HCT116 (cell line): ENCODE measurements at regions not wholly inside any gene's neighbourhood (a gene's known extent, or its start where the extent isn't known, plus 50 kb on each side); places are given as distances from the start of the nearest gene placed in this dataset.

Experiments
- ATAC-seq: fragments of 200-7000 bp; cut with Tn5 transposase; 2 replicates; pipeline ENCODE4 v1.9.1; 2020; ENCODE audit warnings: mild to moderate bottlenecking, moderate library complexity
- BruUV-seq: library from RNA; stranded (reverse); fragments of 400-500 nt; replicated peaks from 2 replicates; lab custom pipeline; 2021; lab: Mats Ljungman, UMichigan
- CTCF ChIA-PET: fragments of 300-600 bp; sonication (Branson Sonifier 250); formaldehyde crosslinking; loops from one replicate; lab custom pipeline; 2021; ENCODE audit warnings: antibody characterized with exemption; lab: Charles Lee
- POLR2A ChIA-PET: fragments of 300-600, 350-600 bp; sonication (Branson Sonifier 250); formaldehyde crosslinking; loops from one replicate; lab custom pipeline; 2021; ENCODE audit warnings: antibody characterized with exemption; lab: Charles Lee
- RAD21 ChIA-PET, 2 experiments: fragments of 300-600 bp; sonication (Branson Sonifier 250); formaldehyde crosslinking; loops; one replicate each; lab custom pipeline; 2023; ENCODE audit warnings: low total read pairs in 2 of 2; ENCODE audit not compliant: uncharacterized antibody in 2 of 2, unreplicated experiment in 2 of 2, low non-redundant PET in 1 of 2; lab: Charles Lee
- DNase-seq: peaks from one replicate; pipeline ENCODE4 v3.0.0-alpha.2; 2010; ENCODE audit warnings: low read depth, low spot score
- H2AFZ ChIP-seq: fragments of 200-600 bp; shearing (Covaris generic), sonication (generic); 2 replicates; pipeline ENCODE4 v1.6.1; 2017; ENCODE audit warnings: low read depth, mixed run types, mixed read lengths, antibody characterized with exemption, low read length; ENCODE audit not compliant: poor library complexity, severe bottlenecking
- H3K27ac ChIP-seq: 2 replicates; pipeline ENCODE4 v1.5.1; 2012; ENCODE audit warnings: low read depth, low read length
- H3K27me3 ChIP-seq: fragments of 200-600 bp; sonication (generic); 2 replicates; pipeline ENCODE4 v1.6.1; 2016; ENCODE audit warnings: mixed run types, low read length, mixed read lengths; ENCODE audit not compliant: insufficient read depth
- H3K36me3 ChIP-seq, 2 experiments: fragments of 200-500 bp in 1 of 2; fragments of 200-600 bp in 1 of 2; sonication (Bioruptor generic) in 1 of 2; sonication (generic) in 1 of 2; 2 replicates each; pipeline versions ENCODE4 v1.5.1 to v1.6.1; 2014 to 2016; ENCODE audit warnings: low read length in 2 of 2, inconsistent platforms in 1 of 2, mixed read lengths in 1 of 2, mixed run types in 1 of 2; ENCODE audit not compliant: insufficient read depth in 2 of 2, control insufficient read depth in 1 of 2
- H3K4me1 ChIP-seq, 2 experiments: fragments of 200-600 bp in 1 of 2; sonication (generic) in 1 of 2; 2 replicates each; pipeline versions ENCODE4 v1.5.1 to v1.6.1; 2012 to 2017; ENCODE audit warnings: low read length in 2 of 2, inconsistent platforms in 1 of 2, mild to moderate bottlenecking in 1 of 2, mixed read lengths in 1 of 2, mixed run types in 1 of 2, moderate library complexity in 1 of 2; ENCODE audit not compliant: insufficient read depth in 2 of 2, control insufficient read depth in 1 of 2
- H3K4me2 ChIP-seq: fragments of 200-600 bp; sonication (generic); 2 replicates; pipeline ENCODE4 v1.6.1; 2017; ENCODE audit warnings: mixed run types, low read length, mixed read lengths
- H3K4me3 ChIP-seq, 2 experiments: fragments of 200-600 bp in 1 of 2; sonication (generic) in 1 of 2; replicated peaks in 1 of 2; 2 replicates each; pipeline ENCODE4 v1.5.1; 2011 to 2016; ENCODE audit warnings: low read length in 2 of 2, control low read depth in 1 of 2, low read depth in 1 of 2, mild to moderate bottlenecking in 1 of 2, mixed read lengths in 1 of 2, mixed run types in 1 of 2
- H3K79me2 ChIP-seq: fragments of 200-600 bp; sonication (generic); 2 replicates; pipeline ENCODE4 v1.6.1; 2017; ENCODE audit warnings: mild to moderate bottlenecking, mixed run types, low read length, moderate library complexity, mixed read lengths; ENCODE audit not compliant: insufficient read depth
- H3K9ac ChIP-seq: fragments of 200-600 bp; sonication (generic); 2 replicates; pipeline ENCODE4 v1.6.1; 2016; ENCODE audit warnings: low read length, mixed read lengths
- H3K9me2 ChIP-seq: fragments of 200-600 bp; sonication (generic), shearing (Covaris generic); 2 replicates; pipeline ENCODE4 v1.6.1; 2017; ENCODE audit warnings: mixed run types, mild to moderate bottlenecking, moderate library complexity; ENCODE audit not compliant: insufficient read depth
- H3K9me3 ChIP-seq, 2 experiments: fragments of 200-500 bp in 1 of 2; fragments of 200-600 bp in 1 of 2; sonication (Bioruptor generic) in 1 of 2; sonication (generic) in 1 of 2; 2 replicates each; pipeline ENCODE4 v1.6.1; 2014 to 2017; ENCODE audit warnings: low read length in 2 of 2, mixed read lengths in 2 of 2, inconsistent platforms in 1 of 2, low read depth in 1 of 2, mild to moderate bottlenecking in 1 of 2, mixed run types in 1 of 2, moderate library complexity in 1 of 2; ENCODE audit not compliant: control insufficient read depth in 1 of 2, insufficient read depth in 1 of 2
- H4K20me1 ChIP-seq: fragments of 200-600 bp; sonication (generic), shearing (Covaris generic); 2 replicates; pipeline ENCODE4 v1.6.1; 2017; ENCODE audit warnings: mixed run types, mild to moderate bottlenecking, moderate library complexity; ENCODE audit not compliant: insufficient read depth
- CEBPB ChIP-seq: IDR thresholded peaks from 2 replicates; pipeline ENCODE4 v1.6.1; 2012; ENCODE audit warnings: low read depth
- FOSL1 ChIP-seq: IDR thresholded peaks from 2 replicates; pipeline ENCODE4 v1.6.1; 2012; ENCODE audit warnings: low read depth
- RAD21 ChIP-seq: IDR thresholded peaks from 2 replicates; pipeline ENCODE4 v1.6.1; 2012; ENCODE audit warnings: low read depth, mild to moderate bottlenecking
- SP1 ChIP-seq: IDR thresholded peaks from 2 replicates; pipeline ENCODE4 v1.6.1; 2012; ENCODE audit warnings: low read depth
- TCF7L2 ChIP-seq: IDR thresholded peaks from 2 replicates; pipeline ENCODE4 v1.7.0; 2011; ENCODE audit warnings: borderline replicate concordance, inconsistent platforms; ENCODE audit not compliant: insufficient read depth, insufficient read length; ENCODE audit errors: extremely low read depth
- ZFX ChIP-seq: fragments of 450-650 bp; IDR thresholded peaks from 2 replicates; pipeline ENCODE4 v1.6.1; 2017
- ZNF274 ChIP-seq: fragments of 200-500 bp; sonication (Bioruptor generic); IDR thresholded peaks from 2 replicates; pipeline ENCODE4 v1.6.1; 2014; ENCODE audit warnings: mild to moderate bottlenecking, low read depth, low read length, inconsistent platforms
- intact Hi-C: fragments of 100-400 bp; cut with micrococcal nuclease; formaldehyde crosslinking; loops from 2 replicates; pipeline ENCODE4 v1.10.0; 2022
- TF ChIP-seq, protein P1 (sequence below): IDR thresholded peaks from 2 replicates; pipeline ENCODE4 v1.6.1; 2012
- TF ChIP-seq, protein P2 (sequence below): IDR thresholded peaks from 2 replicates; pipeline ENCODE4 v1.6.1; 2012; ENCODE audit warnings: low read depth
- TF ChIP-seq, protein P3 (sequence below): IDR thresholded peaks from 2 replicates; pipeline ENCODE4 v1.6.1; 2011; ENCODE audit warnings: mild to moderate bottlenecking, low read length, moderate library complexity; ENCODE audit not compliant: insufficient replicate concordance; ENCODE audit errors: extremely low read depth
- TF ChIP-seq, protein P4 (sequence below): IDR thresholded peaks from 2 replicates; pipeline ENCODE4 v1.6.1; 2012

DNA sequence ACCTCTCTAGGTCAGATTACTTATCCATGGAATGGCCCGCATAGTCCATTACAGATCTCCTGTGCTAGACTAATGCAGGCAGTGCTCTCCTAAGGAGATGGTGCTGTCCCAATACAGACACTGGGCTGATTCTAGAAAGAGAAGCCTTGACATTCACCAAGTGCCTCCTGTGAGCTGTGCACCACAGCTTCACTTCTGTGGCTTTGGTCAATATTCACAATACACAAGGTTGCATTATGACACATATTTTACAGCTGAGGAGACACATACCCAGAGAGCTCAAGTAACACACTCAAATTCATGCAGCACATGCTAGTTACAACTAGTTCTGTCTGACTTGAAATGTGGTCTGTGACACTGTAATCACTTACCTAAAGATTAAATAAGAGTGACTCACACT is 59.4 kb upstream of the LRRC8B start:
- CTCF ChIA-PET, result interaction anchor here (1.1 kb wide), 1 partner anchor 18 kb away, joined by 4 read pairs; no protein-coding TSS in a partner anchor
- no peak overlapping the region for H2AFZ ChIP-seq
- no peaks in the 10 kb centered on the region for H3K79me2 ChIP-seq
- TF ChIP-seq, protein P1, sequence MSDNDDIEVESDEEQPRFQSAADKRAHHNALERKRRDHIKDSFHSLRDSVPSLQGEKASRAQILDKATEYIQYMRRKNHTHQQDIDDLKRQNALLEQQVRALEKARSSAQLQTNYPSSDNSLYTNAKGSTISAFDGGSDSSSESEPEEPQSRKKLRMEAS, result no peak
- TF ChIP-seq TCF7L2 (no peak), CEBPB (no peak), FOSL1 (no peak), ZNF274 (no peak), RAD21 (no peak), ZFX (no peak), SP1 (no peak)
- TF ChIP-seq, protein P2, sequence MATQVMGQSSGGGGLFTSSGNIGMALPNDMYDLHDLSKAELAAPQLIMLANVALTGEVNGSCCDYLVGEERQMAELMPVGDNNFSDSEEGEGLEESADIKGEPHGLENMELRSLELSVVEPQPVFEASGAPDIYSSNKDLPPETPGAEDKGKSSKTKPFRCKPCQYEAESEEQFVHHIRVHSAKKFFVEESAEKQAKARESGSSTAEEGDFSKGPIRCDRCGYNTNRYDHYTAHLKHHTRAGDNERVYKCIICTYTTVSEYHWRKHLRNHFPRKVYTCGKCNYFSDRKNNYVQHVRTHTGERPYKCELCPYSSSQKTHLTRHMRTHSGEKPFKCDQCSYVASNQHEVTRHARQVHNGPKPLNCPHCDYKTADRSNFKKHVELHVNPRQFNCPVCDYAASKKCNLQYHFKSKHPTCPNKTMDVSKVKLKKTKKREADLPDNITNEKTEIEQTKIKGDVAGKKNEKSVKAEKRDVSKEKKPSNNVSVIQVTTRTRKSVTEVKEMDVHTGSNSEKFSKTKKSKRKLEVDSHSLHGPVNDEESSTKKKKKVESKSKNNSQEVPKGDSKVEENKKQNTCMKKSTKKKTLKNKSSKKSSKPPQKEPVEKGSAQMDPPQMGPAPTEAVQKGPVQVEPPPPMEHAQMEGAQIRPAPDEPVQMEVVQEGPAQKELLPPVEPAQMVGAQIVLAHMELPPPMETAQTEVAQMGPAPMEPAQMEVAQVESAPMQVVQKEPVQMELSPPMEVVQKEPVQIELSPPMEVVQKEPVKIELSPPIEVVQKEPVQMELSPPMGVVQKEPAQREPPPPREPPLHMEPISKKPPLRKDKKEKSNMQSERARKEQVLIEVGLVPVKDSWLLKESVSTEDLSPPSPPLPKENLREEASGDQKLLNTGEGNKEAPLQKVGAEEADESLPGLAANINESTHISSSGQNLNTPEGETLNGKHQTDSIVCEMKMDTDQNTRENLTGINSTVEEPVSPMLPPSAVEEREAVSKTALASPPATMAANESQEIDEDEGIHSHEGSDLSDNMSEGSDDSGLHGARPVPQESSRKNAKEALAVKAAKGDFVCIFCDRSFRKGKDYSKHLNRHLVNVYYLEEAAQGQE, result no peak
- TF ChIP-seq, protein P3, sequence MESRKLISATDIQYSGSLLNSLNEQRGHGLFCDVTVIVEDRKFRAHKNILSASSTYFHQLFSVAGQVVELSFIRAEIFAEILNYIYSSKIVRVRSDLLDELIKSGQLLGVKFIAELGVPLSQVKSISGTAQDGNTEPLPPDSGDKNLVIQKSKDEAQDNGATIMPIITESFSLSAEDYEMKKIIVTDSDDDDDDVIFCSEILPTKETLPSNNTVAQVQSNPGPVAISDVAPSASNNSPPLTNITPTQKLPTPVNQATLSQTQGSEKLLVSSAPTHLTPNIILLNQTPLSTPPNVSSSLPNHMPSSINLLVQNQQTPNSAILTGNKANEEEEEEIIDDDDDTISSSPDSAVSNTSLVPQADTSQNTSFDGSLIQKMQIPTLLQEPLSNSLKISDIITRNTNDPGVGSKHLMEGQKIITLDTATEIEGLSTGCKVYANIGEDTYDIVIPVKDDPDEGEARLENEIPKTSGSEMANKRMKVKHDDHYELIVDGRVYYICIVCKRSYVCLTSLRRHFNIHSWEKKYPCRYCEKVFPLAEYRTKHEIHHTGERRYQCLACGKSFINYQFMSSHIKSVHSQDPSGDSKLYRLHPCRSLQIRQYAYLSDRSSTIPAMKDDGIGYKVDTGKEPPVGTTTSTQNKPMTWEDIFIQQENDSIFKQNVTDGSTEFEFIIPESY, result no peak
- TF ChIP-seq, protein P4, sequence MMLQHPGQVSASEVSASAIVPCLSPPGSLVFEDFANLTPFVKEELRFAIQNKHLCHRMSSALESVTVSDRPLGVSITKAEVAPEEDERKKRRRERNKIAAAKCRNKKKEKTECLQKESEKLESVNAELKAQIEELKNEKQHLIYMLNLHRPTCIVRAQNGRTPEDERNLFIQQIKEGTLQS, result no peak
- POLR2A ChIA-PET, result no interaction called here
- no peaks in the 10 kb centered on the region for H4K20me1 ChIP-seq
- BruUV-seq, result no TSS peak
- RAD21 ChIA-PET, result no interaction called here
- DNase-seq (no peak), ATAC-seq (no peak)
- no peak overlapping the region for H3K9ac ChIP-seq
- no peak overlapping the region for H3K4me2 ChIP-seq
- no peak overlapping the region for H3K4me3 ChIP-seq
- intact Hi-C loops, result no loop called here
- H3K27ac ChIP-seq, result no peak overlapping the region
- H3K9me3 ChIP-seq, result no peaks in the 10 kb centered on the region
- H3K36me3 ChIP-seq, result no peaks in the 10 kb centered on the region
- no peaks in the 10 kb centered on the region for H3K9me2 ChIP-seq
- no peaks in the 10 kb centered on the region for H3K27me3 ChIP-seq
- H3K4me1 ChIP-seq, result no peaks in the 10 kb centered on the region
